ENCODE measurements at regions not wholly inside any gene's neighbourhood (a gene's known extent, or its start where the extent isn't known, plus 50 kb on each side); places are given as distances from the start of the nearest gene placed in this dataset.
"Not testable (repeated sequence)": the region's sequence is repeated elsewhere in the genome, so short reads cannot be mapped to it uniquely, and the experiment has no call there.

- not testable (repeated sequence) for H3K9ac ChIP-seq (ENCODE audit: insufficient read length); H3K4me3 ChIP-seq; DNase-seq (ENCODE audit: low read depth, low spot score); H3K36me3 ChIP-seq (ENCODE audit: insufficient read depth, low read length); H3K27ac ChIP-seq; H3K9me3 ChIP-seq (ENCODE audit: low read depth, low read length)
These were observed 1277.1 kb downstream of the RPIA start for GRCh38 chr2:89968567-89968966.

- not testable (repeated sequence) for H3K36me3 ChIP-seq (ENCODE audit: insufficient read depth, low read length); H3K4me3 ChIP-seq; DNase-seq (ENCODE audit: low read depth, low spot score); H3K27ac ChIP-seq; H3K9ac ChIP-seq (ENCODE audit: insufficient read length); H3K9me3 ChIP-seq (ENCODE audit: low read depth, low read length)
These were observed 1277.7 kb downstream of the RPIA start for GRCh38 chr2:89969190-89969589.

GRCh38 chr2:89973849-89974248 is 1282.4 kb downstream of the RPIA start:
- not testable (repeated sequence) for H3K27ac ChIP-seq; H3K36me3 ChIP-seq (ENCODE audit: insufficient read depth, low read length); H3K9ac ChIP-seq (ENCODE audit: insufficient read length); DNase-seq (ENCODE audit: low read depth, low spot score); H3K4me3 ChIP-seq; H3K9me3 ChIP-seq (ENCODE audit: low read depth, low read length)

DNA sequence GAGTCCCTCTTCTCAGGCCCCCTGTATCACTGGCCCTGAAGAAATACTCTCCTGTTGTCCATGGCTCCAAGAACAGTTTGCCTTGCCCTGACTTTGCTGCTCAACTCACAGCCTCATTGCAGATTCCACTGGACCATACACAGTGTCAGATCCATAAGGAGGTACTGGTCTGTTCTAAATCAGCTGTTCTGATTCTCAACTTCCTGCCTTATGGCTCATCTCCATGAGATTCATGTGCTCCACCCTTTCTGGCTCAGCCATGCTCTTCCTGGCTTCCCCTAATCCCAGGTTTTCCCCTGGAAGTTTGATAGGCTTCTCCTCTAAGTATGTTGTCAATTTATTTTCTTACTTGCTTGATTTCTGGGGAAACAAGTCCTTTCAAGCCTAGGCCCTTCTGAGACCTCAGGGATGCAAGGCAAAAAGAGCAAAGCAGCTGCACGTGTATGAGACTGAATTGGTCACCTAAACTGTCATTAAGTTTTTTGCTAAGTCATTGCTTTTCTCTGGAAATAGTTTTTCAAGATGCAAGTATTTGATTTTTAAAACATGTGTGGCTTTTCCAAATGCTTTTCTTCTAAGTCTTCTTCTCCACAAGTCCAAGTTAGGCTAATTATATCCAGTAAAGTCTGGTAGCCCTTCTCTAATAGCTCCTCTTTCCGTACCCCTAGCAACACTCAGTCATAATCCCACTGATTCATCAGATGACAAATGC is 1288.5 kb downstream of the RPIA start:
- DNase-seq (ENCODE audit: low read depth, low spot score); H3K9me3 ChIP-seq (ENCODE audit: low read depth, low read length); H3K4me3 ChIP-seq; H3K27ac ChIP-seq; H3K36me3 ChIP-seq (ENCODE audit: insufficient read depth, low read length); H3K9ac ChIP-seq (ENCODE audit: insufficient read length): not testable (repeated sequence)

DNA sequence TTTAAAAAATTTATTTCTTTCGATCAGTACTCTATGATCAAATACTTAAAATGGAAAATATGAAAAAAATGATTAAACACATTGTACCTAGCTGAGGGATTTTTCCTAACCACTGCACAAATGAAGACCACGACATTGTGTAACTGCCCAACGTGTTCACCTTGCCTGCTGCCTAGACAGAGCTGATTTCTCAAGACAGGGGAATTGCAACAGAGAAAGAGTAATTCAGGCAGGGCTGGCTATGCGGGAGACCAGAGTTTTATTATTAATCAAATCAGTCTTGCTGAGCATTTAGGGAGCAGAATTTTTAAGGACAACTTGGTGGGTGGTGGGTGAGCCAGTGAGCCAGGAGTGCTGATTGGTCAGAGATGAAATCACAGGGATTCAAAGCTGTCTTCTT is 1290.8 kb downstream of the RPIA start:
- H3K27ac ChIP-seq: not testable (repeated sequence)

GRCh38 chr2:89985650-89986049 is 1294.2 kb downstream of the RPIA start:
- H3K27ac ChIP-seq; DNase-seq (ENCODE audit: low read depth, low spot score); H3K4me3 ChIP-seq; H3K9me3 ChIP-seq (ENCODE audit: low read depth, low read length); H3K36me3 ChIP-seq (ENCODE audit: insufficient read depth, low read length); H3K9ac ChIP-seq (ENCODE audit: insufficient read length): not testable (repeated sequence)

More for the DNA sequence above, 1290.8 kb downstream of the RPIA start:
- not testable (repeated sequence) for H3K36me3 ChIP-seq (ENCODE audit: insufficient read depth, low read length); H3K4me3 ChIP-seq; H3K9me3 ChIP-seq (ENCODE audit: low read depth, low read length); DNase-seq (ENCODE audit: low read depth, low spot score); H3K9ac ChIP-seq (ENCODE audit: insufficient read length)

DNA sequence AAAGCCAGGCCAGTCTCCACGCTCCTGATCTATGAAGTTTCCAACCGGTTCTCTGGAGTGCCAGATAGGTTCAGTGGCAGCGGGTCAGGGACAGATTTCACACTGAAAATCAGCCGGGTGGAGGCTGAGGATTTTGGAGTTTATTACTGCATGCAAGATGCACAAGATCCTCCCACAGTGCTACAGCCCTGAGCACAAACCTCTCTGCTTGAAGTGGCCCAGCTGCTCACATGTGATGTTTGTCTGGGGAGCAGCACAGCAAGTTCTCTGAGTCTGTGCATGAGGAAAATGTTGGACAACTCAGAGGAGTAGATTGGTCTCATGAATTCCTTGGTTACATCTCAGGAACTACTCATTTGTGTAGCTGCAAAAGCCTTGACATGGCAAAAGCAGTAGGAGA is 1295.1 kb downstream of the RPIA start:
- H3K9me3 ChIP-seq (ENCODE audit: low read depth, low read length); H3K27ac ChIP-seq; H3K9ac ChIP-seq (ENCODE audit: insufficient read length); H3K36me3 ChIP-seq (ENCODE audit: insufficient read depth, low read length); DNase-seq (ENCODE audit: low read depth, low spot score); H3K4me3 ChIP-seq: not testable (repeated sequence)

GRCh38 chr2:89996779-89997178 is 1305.3 kb downstream of the RPIA start:
- H3K36me3 ChIP-seq (ENCODE audit: insufficient read depth, low read length); H3K4me3 ChIP-seq: not testable (repeated sequence)

DNA sequence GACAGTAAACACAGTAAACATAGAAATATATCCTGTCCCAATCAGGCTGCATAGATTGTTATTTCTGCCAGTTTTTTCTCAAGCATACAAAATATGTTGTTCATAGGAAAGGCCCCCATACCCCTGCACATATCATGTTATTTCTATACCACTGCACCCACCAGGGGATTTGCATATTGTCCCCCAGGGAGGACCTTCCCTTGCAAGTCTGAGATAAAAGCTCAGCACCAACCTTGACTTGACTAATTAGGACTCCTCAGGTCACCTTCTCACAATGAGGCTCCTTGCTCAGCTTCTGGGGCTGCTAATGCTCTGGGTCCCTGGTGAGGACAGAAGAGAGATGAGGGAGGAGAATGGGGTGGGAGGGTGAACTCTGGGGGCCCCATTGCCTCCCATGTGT is 1313.1 kb downstream of the RPIA start:
- not testable (repeated sequence) for H3K27ac ChIP-seq; H3K4me3 ChIP-seq; H3K9ac ChIP-seq (ENCODE audit: insufficient read length); H3K9me3 ChIP-seq (ENCODE audit: low read depth, low read length); H3K36me3 ChIP-seq (ENCODE audit: insufficient read depth, low read length); DNase-seq (ENCODE audit: low read depth, low spot score)

More at GRCh38 chr2:89996779-89997178, 1305.3 kb downstream of the RPIA start:
- H3K9me3 ChIP-seq (ENCODE audit: low read depth, low read length); H3K27ac ChIP-seq; DNase-seq (ENCODE audit: low read depth, low spot score); H3K9ac ChIP-seq (ENCODE audit: insufficient read length): not testable (repeated sequence)

DNA sequence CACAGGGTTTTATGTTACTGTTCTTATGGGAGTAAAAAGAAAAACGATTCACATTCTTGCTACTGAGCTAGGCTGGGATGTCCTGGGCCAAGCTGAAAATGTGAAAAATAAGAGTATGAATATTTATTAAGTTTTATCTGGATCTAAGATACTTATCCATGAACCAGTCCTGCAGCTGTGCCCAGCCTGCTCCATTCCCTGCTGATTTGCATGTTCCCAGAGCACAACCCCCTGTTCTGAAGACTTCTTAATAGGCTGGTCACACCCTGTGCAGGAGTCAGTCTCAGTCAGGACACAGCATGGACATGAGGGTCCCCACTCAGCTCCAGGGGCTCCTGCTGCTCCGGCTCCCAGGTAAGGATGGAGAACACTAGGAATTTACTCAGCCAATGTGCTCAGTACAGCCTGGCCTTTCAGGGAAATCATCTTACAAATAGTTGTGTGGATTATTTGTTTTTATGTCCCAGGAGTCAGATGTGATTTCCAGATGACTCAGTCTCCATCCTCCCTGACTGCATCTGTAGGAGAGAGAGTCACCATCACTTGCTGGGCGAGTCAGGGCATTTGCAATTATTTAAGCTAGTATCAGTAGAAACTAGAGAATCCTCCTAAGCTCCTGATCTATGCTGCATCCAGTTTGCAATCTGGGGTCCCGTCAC is 1319.1 kb downstream of the RPIA start:
- H3K9me3 ChIP-seq (ENCODE audit: low read depth, low read length); H3K4me3 ChIP-seq; H3K9ac ChIP-seq (ENCODE audit: insufficient read length); H3K36me3 ChIP-seq (ENCODE audit: insufficient read depth, low read length); DNase-seq (ENCODE audit: low read depth, low spot score); H3K27ac ChIP-seq: not testable (repeated sequence)

DNA sequence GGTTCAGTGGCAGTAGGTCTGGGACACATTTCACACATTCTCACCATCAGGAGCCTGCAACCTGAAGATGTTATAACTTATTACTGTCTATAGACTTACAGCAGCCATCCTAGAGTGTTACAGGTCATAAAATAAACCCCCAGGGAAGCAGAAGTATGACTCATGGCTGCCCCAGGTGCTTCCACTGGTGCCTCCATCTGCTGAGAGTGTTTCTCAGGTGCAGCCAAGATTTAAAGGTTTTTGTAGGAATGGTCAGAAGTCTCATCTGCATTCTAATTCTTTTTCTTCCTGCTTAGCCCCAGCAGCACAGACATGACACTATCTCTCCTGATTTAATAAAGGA is 1319.6 kb downstream of the RPIA start:
- H3K9ac ChIP-seq (ENCODE audit: insufficient read length); H3K36me3 ChIP-seq (ENCODE audit: insufficient read depth, low read length); H3K4me3 ChIP-seq; DNase-seq (ENCODE audit: low read depth, low spot score); H3K9me3 ChIP-seq (ENCODE audit: low read depth, low read length); H3K27ac ChIP-seq: not testable (repeated sequence)

DNA sequence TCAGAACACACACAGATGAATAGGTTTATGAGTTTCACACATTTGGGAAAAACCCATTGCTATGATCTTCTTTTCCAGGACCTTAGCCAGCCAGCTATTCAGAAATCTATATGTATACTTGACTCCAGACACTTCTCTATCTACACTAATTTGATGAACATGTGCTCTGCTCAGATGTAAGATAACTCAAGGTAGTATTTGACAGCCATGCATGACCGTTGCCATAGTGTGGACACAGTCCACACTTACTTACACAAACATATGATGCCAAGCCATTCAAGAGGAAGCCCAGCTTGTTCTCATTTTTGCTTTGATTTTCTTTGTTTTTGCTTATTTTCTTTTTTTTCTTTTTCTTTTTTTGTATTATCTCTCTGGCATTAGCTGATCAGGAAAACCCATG is 1328.4 kb downstream of the RPIA start:
- not testable (repeated sequence) for H3K9me3 ChIP-seq (ENCODE audit: low read depth, low read length); DNase-seq (ENCODE audit: low read depth, low spot score); H3K9ac ChIP-seq (ENCODE audit: insufficient read length); H3K27ac ChIP-seq; H3K36me3 ChIP-seq (ENCODE audit: insufficient read depth, low read length); H3K4me3 ChIP-seq

- H3K36me3 ChIP-seq (ENCODE audit: insufficient read depth, low read length); H3K27ac ChIP-seq; H3K4me3 ChIP-seq; DNase-seq (ENCODE audit: low read depth, low spot score); H3K9ac ChIP-seq (ENCODE audit: insufficient read length); H3K9me3 ChIP-seq (ENCODE audit: low read depth, low read length): not testable (repeated sequence)
These were observed 1329.8 kb downstream of the RPIA start for GRCh38 chr2:90021234-90021633.

GRCh38 chr2:90027231-90027643 is 1335.8 kb downstream of the RPIA start:
- H3K4me3 ChIP-seq; H3K36me3 ChIP-seq (ENCODE audit: insufficient read depth, low read length); H3K9me3 ChIP-seq (ENCODE audit: low read depth, low read length); DNase-seq (ENCODE audit: low read depth, low spot score); H3K27ac ChIP-seq; H3K9ac ChIP-seq (ENCODE audit: insufficient read length): not testable (repeated sequence)

Measured in SK-N-MC (cell line).